SK-N-SH (cell line): ENCODE measurements at regions not wholly inside any gene's neighbourhood (a gene's known extent, or its start where the extent isn't known, plus 50 kb on each side); places are given as distances from the start of the nearest gene placed in this dataset.

Source experiments
- CTCF ChIA-PET: fragments of 300-600, 350-600 bp; formaldehyde crosslinking; extraction: SDS; loops from one replicate; lab custom pipeline; 2021; lab: Yijun Ruan, JAX
- POLR2A ChIA-PET: fragments of 350-600 bp; sonication (Branson Sonifier 250); formaldehyde crosslinking; extraction: SDS; loops from one replicate; lab custom pipeline; 2020; ENCODE audit warnings: antibody characterized with exemption, inconsistent platforms; lab: Yijun Ruan, JAX
- DNase-seq: peaks from one replicate; pipeline ENCODE4 v3.0.0; 2012
- H2AFZ ChIP-seq: fragments of 200-600 bp; sonication (generic); 2 replicates; pipeline ENCODE4 v1.8.1; 2016; ENCODE audit warnings: antibody characterized with exemption, mild to moderate bottlenecking, low read depth
- H3F3A ChIP-seq: fragments of 200-600 bp; sonication (generic); replicated peaks from 2 replicates; pipeline ENCODE3; 2016; ENCODE audit warnings: antibody characterized with exemption, mild to moderate bottlenecking; ENCODE audit not compliant: insufficient read depth
- H3K27ac ChIP-seq, 2 experiments: fragments of 200-500 bp in 1 of 2; fragments of 200-600 bp in 1 of 2; sonication (Bioruptor generic) in 1 of 2; sonication (generic), shearing (Covaris generic) in 1 of 2; 2 replicates each; pipeline versions ENCODE4 v1.5.1 to v1.6.1; 2014 to 2016; ENCODE audit warnings: low read depth in 2 of 2, inconsistent platforms in 1 of 2, low read length in 1 of 2, mild to moderate bottlenecking in 1 of 2, mixed read lengths in 1 of 2
- H3K27me3 ChIP-seq: fragments of 200-600 bp; sonication (generic), shearing (Covaris generic); 2 replicates; pipeline ENCODE4 v1.6.1; 2016; ENCODE audit warnings: mixed run types; ENCODE audit not compliant: insufficient read depth
- H3K36me3 ChIP-seq, 2 experiments: fragments of 200-500 bp in 1 of 2; fragments of 200-600 bp in 1 of 2; sonication (Bioruptor generic) in 1 of 2; sonication (generic) in 1 of 2; replicated peaks in 1 of 2; 2 replicates each; pipeline versions ENCODE3 to v1.5.1; 2014 to 2016; ENCODE audit warnings: low read length in 1 of 2, mild to moderate bottlenecking in 1 of 2; ENCODE audit not compliant: insufficient read depth in 2 of 2, control insufficient read depth in 1 of 2
- H3K4me1 ChIP-seq, 2 experiments: fragments of 200-500 bp in 1 of 2; fragments of 200-600 bp in 1 of 2; sonication (Bioruptor generic) in 1 of 2; sonication (generic), shearing (Covaris generic) in 1 of 2; 2 replicates each; pipeline versions ENCODE4 v1.5.1 to v1.6.1; 2014 to 2016; ENCODE audit warnings: low read depth in 1 of 2, low read length in 1 of 2, mixed run types in 1 of 2; ENCODE audit not compliant: insufficient read depth in 2 of 2, control insufficient read depth in 1 of 2
- H3K4me2 ChIP-seq: fragments of 200-600 bp; sonication (generic), shearing (Covaris generic); 2 replicates; pipeline ENCODE4 v1.6.1; 2017; ENCODE audit warnings: mixed run types
- H3K4me3 ChIP-seq, 2 experiments: fragments of 200-500 bp in 1 of 2; fragments of 200-600 bp in 1 of 2; sonication (Bioruptor generic) in 1 of 2; sonication (generic), shearing (Covaris generic) in 1 of 2; 2 replicates each; pipeline versions ENCODE4 v1.5.1 to v1.8.1; 2014 to 2016; ENCODE audit warnings: low read depth in 2 of 2, inconsistent platforms in 1 of 2, low read length in 1 of 2, mild to moderate bottlenecking in 1 of 2, mixed read lengths in 1 of 2, moderate library complexity in 1 of 2
- H3K79me2 ChIP-seq: fragments of 200-600 bp; sonication (generic); 2 replicates; pipeline ENCODE4 v1.8.1; 2017; ENCODE audit warnings: mild to moderate bottlenecking; ENCODE audit not compliant: insufficient read depth
- H3K9ac ChIP-seq: fragments of 200-600 bp; sonication (generic); 2 replicates; pipeline ENCODE4 v1.6.1; 2017; ENCODE audit warnings: mixed run types
- H3K9me2 ChIP-seq: fragments of 200-600 bp; sonication (generic); 2 replicates; pipeline ENCODE4 v1.6.1; 2017; ENCODE audit warnings: mixed run types
- H3K9me3 ChIP-seq: fragments of 200-600 bp; sonication (generic); 2 replicates; pipeline ENCODE4 v1.6.1; 2017; ENCODE audit warnings: mixed run types, mild to moderate bottlenecking, moderate library complexity
- H4K20me1 ChIP-seq: fragments of 200-600 bp; sonication (generic); 2 replicates; pipeline ENCODE4 v1.6.1; 2017; ENCODE audit warnings: mild to moderate bottlenecking, mixed run types; ENCODE audit not compliant: insufficient read depth
- ELF1 ChIP-seq: IDR thresholded peaks from 2 replicates; pipeline ENCODE4 v1.4.0; 2012
- FOSL2 ChIP-seq: IDR thresholded peaks from 2 replicates; pipeline ENCODE4 v1.4.0; 2012; ENCODE audit warnings: low read depth, mild to moderate bottlenecking, moderate library complexity, borderline replicate concordance
- FOXJ3 ChIP-seq: sonication (generic); formaldehyde crosslinking; IDR thresholded peaks from 2 replicates; pipeline ENCODE4 v1.5.1; 2020; ENCODE audit warnings: mild to moderate bottlenecking, missing genetic modification reagents
- FOXM1 ChIP-seq: IDR thresholded peaks from 2 replicates; pipeline ENCODE4 v1.4.0; 2012; ENCODE audit warnings: low read depth, mild to moderate bottlenecking
- GATA2 ChIP-seq: sonication (generic); formaldehyde crosslinking; IDR thresholded peaks from 2 replicates; pipeline ENCODE4 v1.5.0; 2020; ENCODE audit warnings: mild to moderate bottlenecking, missing genetic modification reagents
- IRF3 ChIP-seq: fragments of 150-350 bp; IDR thresholded peaks from 2 replicates; pipeline ENCODE4 v1.6.1; 2016; ENCODE audit warnings: mild to moderate bottlenecking, low read depth, low read length
- MEF2A ChIP-seq: IDR thresholded peaks from 2 replicates; pipeline ENCODE4 v1.4.0; 2012; ENCODE audit warnings: low read depth, borderline replicate concordance
- MXI1 ChIP-seq: IDR thresholded peaks from 2 replicates; pipeline ENCODE4 v1.6.1; 2012; ENCODE audit warnings: mild to moderate bottlenecking, low read depth, low read length, improper control_type of control experiment
- PBX3 ChIP-seq: IDR thresholded peaks from 2 replicates; pipeline ENCODE4; 2012
- POLR2AphosphoS5 ChIP-seq: IDR thresholded peaks from 2 replicates; pipeline ENCODE4 v1.6.1; 2012; ENCODE audit warnings: low read depth, low read length
- RAD21 ChIP-seq: IDR thresholded peaks from 2 replicates; pipeline ENCODE4 v1.6.1; 2012; ENCODE audit warnings: mild to moderate bottlenecking, low read length
- REST ChIP-seq: IDR thresholded peaks from 2 replicates; pipeline ENCODE4 v1.6.1; 2012; ENCODE audit warnings: mild to moderate bottlenecking, low read depth, low read length, moderate library complexity
- SIN3A ChIP-seq: IDR thresholded peaks from 2 replicates; pipeline ENCODE4 v1.6.1; 2012; ENCODE audit warnings: low read depth, mild to moderate bottlenecking, low read length, moderate library complexity, borderline replicate concordance
- SMC3 ChIP-seq: IDR thresholded peaks from 2 replicates; pipeline ENCODE4 v1.6.1; 2012; ENCODE audit warnings: low read depth, low read length, improper control_type of control experiment
- TAF1 ChIP-seq: IDR thresholded peaks from 2 replicates; pipeline ENCODE4 v1.6.1; 2012; ENCODE audit warnings: low read depth, mild to moderate bottlenecking, low read length, moderate library complexity, borderline replicate concordance
- USF2 ChIP-seq: fragments of 150-350 bp; IDR thresholded peaks from 2 replicates; pipeline ENCODE4 v1.6.1; 2017; ENCODE audit warnings: antibody characterized with exemption, low read length, low read depth, borderline replicate concordance
- WGBS: methylation state at CpG from one replicate; pipeline ENCODE4 v1.1.6; 2017; ENCODE audit warnings: low lambda C conversion rate; 5-methylcytosine and 5-hydroxymethylcytosine counted together

GRCh38 chr12:107152315-107152714, 59.0 kb upstream of the CRY1 start:
- Histone ChIP-seq H3K36me3 (no peaks in the 10 kb centered on the region), H3K79me2 (no peaks in the 10 kb centered on the region), H3K4me3 (no peak overlapping the region), H3K4me2 (no peak overlapping the region), H3K27me3 (no peaks in the 10 kb centered on the region), H2AFZ (no peak overlapping the region), H3K9me2 (no peaks in the 10 kb centered on the region), H3K9me3 (no peaks in the 10 kb centered on the region), H3F3A (no peaks in the 10 kb centered on the region), H3K27ac (no peak overlapping the region), H3K4me1 (no peaks in the 10 kb centered on the region), H4K20me1 (no peaks in the 10 kb centered on the region), H3K9ac (no peak overlapping the region)
- ChIA-PET POLR2A (no interaction called here), CTCF (interaction anchor here (1.7 kb wide), 1 partner anchor 21 kb away, joined by 6 read pairs; no protein-coding TSS in a partner anchor)
- TF ChIP-seq POLR2AphosphoS5 (no peak), MXI1 (no peak), SMC3 (no peak), REST (no peak), TAF1 (no peak), FOXM1 (no peak), RAD21 (no peak), GATA2 (CRISPR knock-in tag) (no peak), SIN3A (no peak), FOXJ3 (CRISPR knock-in tag) (no peak), PBX3 (no peak), USF2 (no peak), FOSL2 (no peak), IRF3 (no peak), MEF2A (no peak), ELF1 (no peak)
- 63% methylated on average over 3 of the region's 3 CpGs for WGBS
- no peak for DNase-seq
